Right cardiac atrium (tissue), 5 donors: ENCODE measurements at regions not wholly inside any gene's neighbourhood (a gene's known extent, or its start where the extent isn't known, plus 50 kb on each side); places are given as distances from the start of the nearest gene placed in this dataset.

Experiments used
- ATAC-seq, 2 donors: fragments of 200-7000 bp; cut with Tn5 transposase; one replicate each; pipeline versions ENCODE4 v1.8.0 to v1.9.1; 2020; ENCODE audit warnings: moderate library complexity in 2 of 2, mild to moderate bottlenecking in 1 of 2
- DNase-seq, 3 donors: peaks; one replicate each; pipeline ENCODE4 v3.0.0-alpha.2; 2020
- H3K27ac ChIP-seq: one replicate; pipeline ENCODE4 v1.5.1; 2013; ENCODE audit warnings: mild to moderate bottlenecking, low read length, control low read depth, moderate library complexity
- H3K27me3 ChIP-seq: one replicate; pipeline ENCODE4 v1.6.1; 2013; ENCODE audit not compliant: control insufficient read depth, insufficient read depth
- H3K4me1 ChIP-seq: one replicate; pipeline ENCODE4 v1.6.1; 2013; ENCODE audit warnings: low read length; ENCODE audit not compliant: control insufficient read depth, insufficient read depth
- H3K4me3 ChIP-seq: one replicate; pipeline ENCODE4 v1.5.1; 2013; ENCODE audit warnings: low read length, control low read depth
- H3K9me3 ChIP-seq: one replicate; pipeline ENCODE4 v1.6.1; 2013; ENCODE audit warnings: low read length; ENCODE audit not compliant: control insufficient read depth
- WGBS: extraction: QIAGEN DNeasy Blood & Tissue Kit; methylation state at CpG from one replicate; pipeline ENCODE4 v1.1.7; 2013; 5-methylcytosine and 5-hydroxymethylcytosine counted together
- intact Hi-C, 4 donors: fragments of 100-400 bp; cut with DNase I; formaldehyde crosslinking; loops; one replicate each; pipeline versions ENCODE4 v1.11.0 to v1.14.0; 2022 to 2023
- donor health status: healthy with polysubstance abuse.
- donor health status: DM: no; HTN: yes; CAD: no.
- donor health status: DM: no; HTN: no; CAD: no.
- donor health status: DM: no; HTN: yes; CAD: no; lungs with severe emphysema.
- donor health status: DM: yes; HTN: yes; CAD: no.

DNA sequence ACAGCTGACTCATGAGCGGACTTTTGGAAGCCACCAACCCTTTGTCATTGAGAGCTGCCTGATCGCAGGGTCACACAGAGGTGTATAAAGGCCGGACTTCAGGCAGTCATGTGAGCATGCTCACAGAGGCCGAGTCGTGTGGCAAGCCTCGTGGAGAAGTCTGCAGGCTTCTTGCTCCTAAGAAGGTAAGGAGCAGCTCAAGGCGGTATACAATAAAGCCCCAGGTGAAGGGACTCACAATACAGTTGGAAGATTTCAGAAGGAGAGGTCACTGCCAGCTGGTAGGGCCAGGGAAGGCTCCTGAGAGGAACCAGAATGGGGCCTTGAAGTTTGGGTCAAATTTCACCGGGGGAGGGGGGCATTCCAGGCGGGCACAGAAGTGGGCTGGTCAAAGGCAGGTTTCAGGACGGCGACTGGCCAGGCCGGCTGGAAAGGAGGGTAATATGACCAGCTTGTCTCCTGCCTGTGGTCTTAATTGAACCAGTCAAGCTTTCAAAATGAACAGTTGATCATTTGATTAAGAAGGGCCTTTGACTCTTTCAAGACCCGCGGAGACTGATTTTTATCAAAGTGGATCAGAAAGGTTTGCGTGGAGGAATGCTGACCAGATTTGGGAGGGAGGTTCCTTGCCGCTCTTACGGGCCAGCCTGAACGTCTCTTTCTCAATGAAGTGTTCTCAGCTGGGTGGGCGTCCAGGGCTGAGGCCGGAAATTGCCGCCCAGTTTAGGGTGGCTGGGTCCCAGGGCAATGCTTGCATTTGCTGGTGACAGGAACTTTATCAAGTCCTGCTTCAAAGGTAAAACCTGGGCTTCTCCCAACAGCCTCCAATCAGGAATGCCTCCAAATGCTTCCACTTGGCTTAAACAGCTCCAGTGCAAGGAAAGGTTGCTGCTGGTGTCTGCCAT, 178.6 kb downstream of the EMX2 start:
- ATAC-seq (no peak), DNase-seq (no peak)
- Histone ChIP-seq H3K9me3 (peaks cover 2% of the 10 kb centered on the region), H3K27ac (no peak overlapping the region), H3K4me1 (no peaks in the 10 kb centered on the region), H3K4me3 (no peak overlapping the region), H3K27me3 (no peaks in the 10 kb centered on the region)
- WGBS = 47% methylated on average over 21 of the region's 21 CpGs
- intact Hi-C loops = no loop called here

DNA sequence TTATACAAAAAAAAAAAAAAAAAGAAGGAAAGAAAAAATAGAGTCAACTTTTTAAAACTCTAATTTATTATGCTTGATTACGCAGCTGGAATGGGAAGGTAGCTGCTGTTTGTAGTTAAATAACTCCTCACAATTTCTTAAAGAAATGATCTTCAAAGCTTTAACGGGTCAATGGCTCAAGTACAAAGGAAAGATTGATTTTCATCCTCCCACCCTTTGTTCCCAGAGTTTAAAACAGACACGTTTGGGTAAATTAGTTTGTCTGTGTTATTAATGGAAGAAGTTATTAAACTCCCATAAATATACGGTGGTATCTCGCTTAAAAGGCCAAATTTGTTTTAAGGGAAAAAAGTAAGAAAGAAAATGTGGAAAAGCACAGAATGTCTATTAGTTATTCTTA, 179.3 kb downstream of the EMX2 start:
- intact Hi-C loops = no loop called here

DNA sequence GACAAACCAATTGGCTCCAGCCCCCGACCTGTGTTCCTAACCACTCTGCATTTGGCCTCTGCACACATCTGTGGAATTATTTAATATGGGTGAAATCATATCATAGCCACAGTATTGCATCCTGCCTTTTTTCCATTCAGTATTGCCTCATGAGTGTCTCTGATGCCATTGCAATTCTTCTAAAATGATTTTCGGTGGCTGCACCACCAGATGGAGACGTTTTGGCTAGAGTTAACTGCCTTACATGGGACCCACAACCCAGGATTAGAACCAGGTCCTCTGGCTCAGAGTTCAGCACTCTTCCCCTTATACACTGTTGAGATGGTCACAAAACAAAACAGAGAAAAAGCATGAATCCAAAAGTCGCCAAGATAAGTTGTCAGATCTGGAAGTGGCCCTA, 180.8 kb downstream of the EMX2 start:
- ATAC-seq = no peak
- H3K9me3 ChIP-seq = no peaks in the 10 kb centered on the region
- no peak overlapping the region for H3K27ac ChIP-seq
- 66% methylated on average over 4 of the region's 4 CpGs for WGBS
- no peak for DNase-seq
- peaks cover 2% of the 10 kb centered on the region for H3K27me3 ChIP-seq
- intact Hi-C loops = no loop called here
- H3K4me3 ChIP-seq = no peak overlapping the region
- H3K4me1 ChIP-seq = no peaks in the 10 kb centered on the region

More for the DNA sequence above, 179.3 kb downstream of the EMX2 start:
- Histone ChIP-seq H3K27ac (no peak overlapping the region), H3K4me1 (no peaks in the 10 kb centered on the region), H3K27me3 (no peaks in the 10 kb centered on the region), H3K9me3 (peaks cover 2% of the 10 kb centered on the region), H3K4me3 (no peak overlapping the region)
- ATAC-seq (no peak), DNase-seq (no peak)
- 79% methylated on average over 5 of the region's 5 CpGs for WGBS

DNA sequence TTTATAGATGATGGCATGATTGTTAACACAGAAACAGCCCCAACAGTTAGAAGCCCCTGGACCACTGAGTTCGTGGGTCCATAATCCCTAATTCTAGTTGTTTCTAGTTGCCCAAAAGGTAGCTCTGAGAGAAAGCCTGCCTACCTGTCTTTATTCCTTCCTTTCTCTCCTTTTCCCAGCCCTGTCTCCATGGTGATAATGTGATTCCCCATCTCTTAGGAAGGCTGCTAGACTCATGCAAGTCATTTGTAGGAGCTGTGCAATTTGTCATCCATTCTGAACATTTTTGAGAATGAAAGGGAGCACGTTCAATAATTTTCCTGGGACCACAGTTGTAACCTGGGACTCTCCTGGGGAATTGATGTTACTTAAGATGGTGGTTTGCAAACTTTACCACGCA, 183.4 kb downstream of the EMX2 start:
- Histone ChIP-seq H3K27me3 (peaks cover 2% of the 10 kb centered on the region), H3K9me3 (no peaks in the 10 kb centered on the region), H3K27ac (no peak overlapping the region), H3K4me3 (no peak overlapping the region), H3K4me1 (no peaks in the 10 kb centered on the region)
- ATAC-seq (no peak), DNase-seq (no peak)
- 61% methylated on average over 3 of the region's 3 CpGs for WGBS
- intact Hi-C loops = no loop called here

DNA sequence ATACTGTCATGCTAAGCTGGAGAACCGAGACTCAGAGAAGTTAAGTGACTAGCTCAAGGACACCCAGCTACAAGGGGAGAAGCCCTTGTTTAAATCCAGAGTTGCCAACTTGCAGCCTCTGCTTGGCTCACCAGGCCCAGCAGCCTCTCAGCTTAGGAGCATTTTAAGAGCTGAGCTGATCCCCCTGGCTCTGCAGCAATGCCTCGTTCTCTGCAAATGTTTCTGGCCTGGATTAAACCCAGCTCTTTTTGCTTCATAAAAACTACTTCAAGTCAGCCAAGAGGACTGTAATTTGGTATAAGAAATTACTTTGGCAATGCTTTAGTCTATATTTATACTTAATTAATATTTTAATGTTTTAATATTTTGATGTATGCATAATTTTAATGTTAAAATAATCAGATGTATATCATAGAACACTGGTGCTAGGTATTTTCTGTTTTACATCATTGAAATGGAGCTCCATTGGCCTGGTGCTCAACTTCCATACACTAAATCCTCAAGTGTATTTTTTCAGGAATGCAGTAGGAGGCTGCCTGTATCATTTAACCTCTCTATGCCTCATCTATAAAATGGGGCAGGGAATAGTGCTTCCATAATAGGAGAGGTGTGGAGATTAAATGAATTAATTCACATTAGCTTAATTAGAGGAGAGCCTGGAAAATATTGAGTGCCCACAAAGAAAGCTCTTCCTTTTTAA, 184.2 kb downstream of the EMX2 start:
- ATAC-seq = no peak
- Histone ChIP-seq H3K4me3 (no peak overlapping the region), H3K27ac (no peak overlapping the region), H3K27me3 (peaks cover 2% of the 10 kb centered on the region), H3K9me3 (no peaks in the 10 kb centered on the region), H3K4me1 (no peaks in the 10 kb centered on the region)
- no peak for DNase-seq
- intact Hi-C loops = no loop called here
- WGBS = 64% methylated on average over 2 of the region's 2 CpGs

DNA sequence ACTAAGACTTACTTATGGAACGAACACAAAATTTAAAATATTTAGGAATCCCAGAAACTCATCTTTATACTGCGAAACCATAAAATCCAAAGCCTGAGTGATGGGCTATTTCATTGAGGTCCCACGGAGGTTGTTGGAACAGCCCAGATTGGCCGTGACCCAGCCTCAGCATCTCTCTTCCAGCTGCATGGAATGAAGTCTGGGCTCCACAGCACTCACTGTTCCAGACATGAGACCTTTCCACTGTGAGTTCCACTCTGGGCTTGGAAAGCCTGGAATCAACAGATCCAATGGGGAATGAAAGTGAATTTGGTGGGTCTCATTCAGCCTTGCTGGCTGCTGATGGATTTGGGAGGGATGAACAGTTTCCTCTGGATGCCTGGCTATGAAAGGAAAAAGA, 184.9 kb downstream of the EMX2 start:
- no peak for ATAC-seq
- Histone ChIP-seq H3K27ac (no peak overlapping the region), H3K9me3 (no peaks in the 10 kb centered on the region), H3K27me3 (peaks cover 2% of the 10 kb centered on the region), H3K4me1 (no peaks in the 10 kb centered on the region), H3K4me3 (no peak overlapping the region)
- DNase-seq = no peak
- intact Hi-C loops = no loop called here
- 63% methylated on average over 4 of the region's 4 CpGs for WGBS

DNA sequence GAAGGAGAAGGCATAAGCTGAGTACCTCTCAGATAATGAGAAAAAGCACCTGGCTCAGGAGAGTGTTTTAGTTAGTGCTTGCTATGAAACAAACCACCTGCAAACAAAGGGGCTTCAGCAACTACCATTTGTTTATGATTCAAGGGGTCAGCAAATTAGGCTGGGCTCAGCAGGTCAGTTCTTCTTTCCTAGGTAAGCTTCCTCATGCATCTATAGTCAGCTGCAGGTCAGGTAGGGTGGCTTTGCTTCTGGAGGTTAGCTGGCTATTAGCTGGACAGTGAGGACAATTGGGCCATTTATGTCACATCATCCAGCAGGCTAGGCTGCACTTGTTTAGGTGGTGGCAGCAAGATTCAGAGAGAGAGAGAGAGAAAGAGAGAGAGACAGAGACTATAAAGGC, 185.5 kb downstream of the EMX2 start:
- no peak for ATAC-seq
- no peaks in the 10 kb centered on the region for H3K9me3 ChIP-seq
- H3K27me3 ChIP-seq = peaks cover 2% of the 10 kb centered on the region
- H3K4me1 ChIP-seq = no peaks in the 10 kb centered on the region
- no peak overlapping the region for H3K27ac ChIP-seq
- no peak overlapping the region for H3K4me3 ChIP-seq
- no peak for DNase-seq
- intact Hi-C loops = no loop called here

DNA sequence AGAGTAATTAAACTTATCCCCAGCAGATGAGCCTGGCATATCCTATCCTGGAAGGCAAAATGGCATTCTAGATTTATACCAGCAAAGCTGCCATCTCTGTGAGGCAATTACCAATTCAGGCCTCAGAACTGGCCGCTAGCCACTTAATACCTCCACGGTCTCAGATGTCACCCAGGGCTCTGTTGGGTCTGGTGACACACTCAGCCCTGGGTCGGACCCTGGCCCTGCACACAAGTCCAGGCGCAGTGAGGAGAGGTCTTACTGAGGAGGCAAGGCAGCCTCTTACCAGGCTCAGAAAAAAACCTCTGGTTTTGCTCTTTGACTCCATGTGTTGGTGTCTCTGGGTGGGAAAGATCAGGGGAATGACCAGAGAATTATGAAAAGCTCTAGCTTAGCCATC, 186.6 kb downstream of the EMX2 start:
- H3K4me1 ChIP-seq = no peaks in the 10 kb centered on the region
- WGBS = 86% methylated on average over 4 of the region's 4 CpGs
- intact Hi-C loops = no loop called here
- DNase-seq (no peak), ATAC-seq (no peak)
- peaks cover 2% of the 10 kb centered on the region for H3K27me3 ChIP-seq
- no peaks in the 10 kb centered on the region for H3K9me3 ChIP-seq
- H3K27ac ChIP-seq = no peak overlapping the region
- H3K4me3 ChIP-seq = no peak overlapping the region

DNA sequence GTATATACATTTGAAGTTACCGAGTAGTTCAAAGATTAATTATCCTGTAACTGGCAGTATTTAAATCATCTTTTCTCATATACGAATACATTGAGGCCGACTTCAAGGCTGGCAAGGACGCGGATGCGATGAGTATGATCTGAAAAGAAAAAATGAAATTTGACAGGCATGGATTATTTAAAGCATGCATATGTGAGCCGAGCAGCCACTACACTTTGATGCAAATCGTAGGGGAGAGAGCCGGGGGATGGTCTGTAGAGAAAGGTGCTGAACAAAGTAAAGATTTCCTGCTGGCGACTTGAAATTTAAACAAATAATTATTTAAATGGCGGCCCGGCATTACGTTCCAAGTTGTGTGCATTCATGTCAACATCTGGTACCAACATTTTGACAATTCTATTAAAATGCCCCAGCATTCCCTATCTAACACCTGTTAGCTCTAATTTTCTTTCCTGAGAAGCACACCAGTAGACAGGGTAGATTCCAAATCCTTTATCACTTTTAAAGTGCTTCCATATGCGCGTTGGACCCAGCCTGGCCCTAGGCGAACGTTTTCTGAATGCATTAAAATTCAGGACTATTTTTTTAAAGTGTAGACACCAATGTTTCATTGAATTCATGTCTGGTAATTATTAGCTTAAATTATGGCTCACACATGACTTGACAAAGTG, 188.7 kb downstream of the EMX2 start:
- DNase-seq (no peak), ATAC-seq (no peak)
- Histone ChIP-seq H3K4me3 (no peak overlapping the region), H3K27ac (no peak overlapping the region), H3K27me3 (peaks cover 2% of the 10 kb centered on the region), H3K4me1 (no peaks in the 10 kb centered on the region), H3K9me3 (no peaks in the 10 kb centered on the region)
- WGBS = 78% methylated on average over 17 of the region's 17 CpGs
- intact Hi-C loops = no loop called here

DNA sequence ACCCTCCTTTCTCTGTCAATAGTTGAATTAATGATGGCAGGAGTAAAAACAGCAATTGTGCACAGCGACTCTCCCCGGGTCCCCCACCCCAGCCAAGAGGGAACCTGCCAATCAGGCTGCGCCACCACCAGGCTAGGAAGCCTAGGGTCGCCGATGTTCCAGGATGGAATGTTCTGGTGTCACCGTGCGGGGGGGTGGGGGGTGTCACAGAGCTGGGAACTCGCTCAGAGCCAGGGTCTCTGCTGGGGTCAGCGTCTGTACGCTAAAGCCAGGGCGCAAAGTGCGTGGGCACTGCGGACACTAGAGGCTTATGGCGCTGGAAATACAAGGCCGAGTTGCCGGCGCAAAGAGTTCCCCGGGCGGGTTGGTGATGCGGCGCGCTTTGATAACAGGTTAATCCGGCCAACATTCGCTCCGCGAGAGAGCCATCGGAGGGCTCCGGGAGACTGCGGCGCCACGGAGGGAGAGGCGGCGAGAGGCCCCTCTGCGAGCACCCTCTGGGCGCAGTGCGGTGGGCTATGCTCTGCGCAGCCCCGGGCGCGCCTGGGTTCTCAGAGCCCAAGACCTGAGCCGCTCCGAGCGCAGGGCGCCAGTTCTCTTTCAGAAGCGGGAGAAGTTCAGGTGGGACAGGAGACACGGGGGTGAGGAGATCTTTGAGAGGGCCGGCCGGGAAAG, 192.3 kb downstream of the EMX2 start:
- no peak overlapping the region for H3K4me3 ChIP-seq
- intact Hi-C loops = no loop called here
- H3K27me3 ChIP-seq = no peaks in the 10 kb centered on the region
- H3K27ac ChIP-seq = no peak overlapping the region
- no peaks in the 10 kb centered on the region for H3K4me1 ChIP-seq
- DNase-seq = peak in 1 of 3 donors; percentile 41
- H3K9me3 ChIP-seq = no peaks in the 10 kb centered on the region
- 7% methylated on average over 48 of the region's 48 CpGs for WGBS
- ATAC-seq = no peak

DNA sequence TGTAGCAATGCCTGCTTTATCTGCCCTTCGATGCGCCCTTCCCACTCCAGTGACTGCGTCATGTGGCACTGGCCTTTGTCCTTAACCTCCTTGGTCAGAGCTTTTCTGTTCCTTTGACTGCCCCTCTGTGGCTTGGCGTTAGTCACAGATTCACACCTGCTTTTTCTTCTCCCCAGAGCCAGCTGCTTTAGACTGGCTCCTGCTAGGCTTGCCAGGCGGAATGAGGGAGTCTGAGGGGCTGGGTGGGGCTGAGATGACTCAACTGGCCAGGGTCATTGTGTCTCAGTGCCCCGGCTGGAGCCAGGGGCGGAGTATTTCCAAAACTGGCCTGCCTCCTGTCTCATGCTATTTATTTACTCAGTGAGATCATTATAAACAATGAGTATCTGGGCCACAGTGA, 194.1 kb downstream of the EMX2 start:
- H3K4me1 ChIP-seq = no peaks in the 10 kb centered on the region
- ATAC-seq (peak in 1 of 2 donors; percentile 16), DNase-seq (no peak)
- H3K27me3 ChIP-seq = no peaks in the 10 kb centered on the region
- no peak overlapping the region for H3K27ac ChIP-seq
- no peak overlapping the region for H3K4me3 ChIP-seq
- intact Hi-C loops = no loop called here
- WGBS = 68% methylated on average over 7 of the region's 7 CpGs
- H3K9me3 ChIP-seq = no peaks in the 10 kb centered on the region
